ENCODE measurements at regions not wholly inside any gene's neighbourhood (a gene's known extent, or its start where the extent isn't known, plus 50 kb on each side); places are given as distances from the start of the nearest gene placed in this dataset.

- Histone ChIP-seq H3K27ac (ENCODE audit: control insufficient read depth, insufficient read depth, low read length) (no peak overlapping the region), H2AFZ (ENCODE audit: control insufficient read depth, low read length) (no peak overlapping the region), H3K4me1 (ENCODE audit: control insufficient read depth, extremely low read depth, insufficient read depth, low read length) (peaks cover 14% of the 10 kb centered on the region), H3K9ac (ENCODE audit: control insufficient read depth, extremely low read depth, insufficient read depth, low read length) (no peak overlapping the region), H3K27me3 (ENCODE audit: control insufficient read depth, extremely low read depth, insufficient read depth, low read length) (no peaks in the 10 kb centered on the region), H3K4me3 (ENCODE audit: control insufficient read depth in 2 of 3, extremely low read depth in 1 of 3, insufficient read depth in 2 of 3, low read depth in 1 of 3, low read length in 3 of 3) (no peak overlapping the region), H3K79me2 (ENCODE audit: control insufficient read depth, insufficient read depth, low read length) (no peaks in the 10 kb centered on the region), H3K36me3 (ENCODE audit: control insufficient read depth in 2 of 2, extremely low read depth in 1 of 2, insufficient read depth in 2 of 2, low read length in 2 of 2) (no peaks in the 10 kb centered on the region), H3K9me3 (ENCODE audit: control insufficient read depth, low read depth, low read length) (no peaks in the 10 kb centered on the region), H3K9me1 (ENCODE audit: control insufficient read depth, extremely low read depth, insufficient read depth, low read length) (no peaks in the 10 kb centered on the region), H4K20me1 (ENCODE audit: control insufficient read depth, extremely low read depth, insufficient read depth, low read length) (no peaks in the 10 kb centered on the region), H3K4me2 (ENCODE audit: control insufficient read depth, extremely low read depth, insufficient read depth, low read depth, low read length) (no peak overlapping the region)
- dilution Hi-C loops (cut with MboI; ENCODE audit: extremely low pct_ligation_motif_present, low sequenced_read_pairs), result no loop called here
- DNase-seq (ENCODE audit: low read depth, low spot score) (no peak), FAIRE-seq (no peak)
- TF ChIP-seq CTCF (optimal IDR thresholded peaks at IDR 0.05 in 1 of 3, IDR thresholded peaks at IDR 0.05 in 1 of 3, conservative IDR thresholded peaks at IDR 0.05 in 1 of 3; ENCODE audit: extremely low read depth in 1 of 3, insufficient read depth in 2 of 3, low read length in 3 of 3) (no peak), EZH2 (IDR thresholded peaks at IDR 0.05; ENCODE audit: low read length) (no peak)
These were observed 165.8 kb upstream of the KLF6 start for GRCh38 chr10:3950676-3951275.

- no peaks in the 10 kb centered on the region for H3K9me1 ChIP-seq (ENCODE audit: control insufficient read depth, extremely low read depth, insufficient read depth, low read length)
- DNase-seq (ENCODE audit: low read depth, low spot score), result no peak
- dilution Hi-C loops (cut with MboI; ENCODE audit: extremely low pct_ligation_motif_present, low sequenced_read_pairs), result no loop called here
- no peaks in the 10 kb centered on the region for H3K27me3 ChIP-seq (ENCODE audit: control insufficient read depth, extremely low read depth, insufficient read depth, low read length)
- no peak overlapping the region for H3K4me3 ChIP-seq (ENCODE audit: control insufficient read depth in 2 of 3, extremely low read depth in 1 of 3, insufficient read depth in 2 of 3, low read depth in 1 of 3, low read length in 3 of 3)
- no peaks in the 10 kb centered on the region for H3K9me3 ChIP-seq (ENCODE audit: control insufficient read depth, low read depth, low read length)
- H3K36me3 ChIP-seq (ENCODE audit: control insufficient read depth in 2 of 2, extremely low read depth in 1 of 2, insufficient read depth in 2 of 2, low read length in 2 of 2), result no peaks in the 10 kb centered on the region
- H3K79me2 ChIP-seq (ENCODE audit: control insufficient read depth, insufficient read depth, low read length), result no peaks in the 10 kb centered on the region
- H4K20me1 ChIP-seq (ENCODE audit: control insufficient read depth, extremely low read depth, insufficient read depth, low read length), result no peaks in the 10 kb centered on the region
- no peak overlapping the region for H2AFZ ChIP-seq (ENCODE audit: control insufficient read depth, low read length)
- TF ChIP-seq CTCF (optimal IDR thresholded peaks at IDR 0.05 in 1 of 3, IDR thresholded peaks at IDR 0.05 in 1 of 3, conservative IDR thresholded peaks at IDR 0.05 in 1 of 3; ENCODE audit: extremely low read depth in 1 of 3, insufficient read depth in 2 of 3, low read length in 3 of 3) (no peak), EZH2 (IDR thresholded peaks at IDR 0.05; ENCODE audit: low read length) (no peak)
- H3K4me1 ChIP-seq (ENCODE audit: control insufficient read depth, extremely low read depth, insufficient read depth, low read length), result peaks cover 17% of the 10 kb centered on the region
- H3K27ac ChIP-seq (ENCODE audit: control insufficient read depth, insufficient read depth, low read length), result no peak overlapping the region
- no peak for FAIRE-seq
- no peak overlapping the region for H3K4me2 ChIP-seq (ENCODE audit: control insufficient read depth, extremely low read depth, insufficient read depth, low read depth, low read length)
- no peak overlapping the region for H3K9ac ChIP-seq (ENCODE audit: control insufficient read depth, extremely low read depth, insufficient read depth, low read length)
These were observed 164.7 kb upstream of the KLF6 start for GRCh38 chr10:3949711-3950110.

All from keratinocyte (primary cell).